ENCODE measurements at regions not wholly inside any gene's neighbourhood (a gene's known extent, or its start where the extent isn't known, plus 50 kb on each side); places are given as distances from the start of the nearest gene placed in this dataset.

DNA sequence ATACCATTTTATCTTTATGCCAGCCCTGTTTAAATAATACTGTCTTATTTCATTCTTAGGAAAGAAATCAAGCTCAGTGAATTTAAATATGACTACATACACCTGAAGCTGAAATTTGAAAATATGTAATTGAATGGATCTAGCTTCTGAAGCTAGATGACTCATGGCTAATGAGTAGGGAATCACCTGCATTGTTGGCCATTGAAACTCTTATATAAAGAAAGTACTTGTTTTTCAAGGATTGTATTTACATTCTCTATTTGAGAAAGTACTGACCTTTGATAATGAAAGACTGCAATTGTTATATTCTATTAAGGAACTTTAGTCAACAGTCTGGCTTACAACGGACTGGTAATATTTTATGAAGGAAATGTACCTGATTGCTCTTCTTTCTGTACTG is 346.7 kb upstream of the LRATD1 start:
- intact Hi-C loops (cut with DNase I): no loop called here

DNA sequence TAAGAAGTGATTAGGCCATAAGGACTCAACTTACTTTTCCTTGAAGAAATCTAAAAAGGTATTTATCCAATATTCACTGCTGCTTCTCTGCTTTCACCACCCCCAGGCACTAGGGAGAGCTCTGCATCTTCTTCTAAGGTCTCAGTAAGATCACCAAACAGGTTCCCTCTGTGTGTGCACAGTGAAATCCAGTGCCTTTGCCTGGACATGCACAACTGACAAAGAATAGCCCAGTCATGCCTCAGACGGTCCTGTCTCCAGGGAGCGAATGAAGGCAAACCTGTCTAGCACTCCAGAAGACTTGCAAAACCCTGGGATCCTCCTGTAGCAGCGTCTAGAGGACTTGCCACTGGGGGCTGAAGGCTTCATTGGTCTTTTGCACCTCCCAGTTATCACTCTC is 344.5 kb upstream of the LRATD1 start:
- no peaks in the 10 kb centered on the region for H3K36me3 ChIP-seq
- no peak for ATAC-seq
- no peaks in the 10 kb centered on the region for H3K9me3 ChIP-seq
- 61 to 72% (median 67%) methylated on average over 2 to 3 of the region's 3 CpGs for WGBS, 4 donors
- DNase-seq: no peak
- intact Hi-C loops (cut with DNase I): no loop called here
- TF ChIP-seq, protein P1, sequence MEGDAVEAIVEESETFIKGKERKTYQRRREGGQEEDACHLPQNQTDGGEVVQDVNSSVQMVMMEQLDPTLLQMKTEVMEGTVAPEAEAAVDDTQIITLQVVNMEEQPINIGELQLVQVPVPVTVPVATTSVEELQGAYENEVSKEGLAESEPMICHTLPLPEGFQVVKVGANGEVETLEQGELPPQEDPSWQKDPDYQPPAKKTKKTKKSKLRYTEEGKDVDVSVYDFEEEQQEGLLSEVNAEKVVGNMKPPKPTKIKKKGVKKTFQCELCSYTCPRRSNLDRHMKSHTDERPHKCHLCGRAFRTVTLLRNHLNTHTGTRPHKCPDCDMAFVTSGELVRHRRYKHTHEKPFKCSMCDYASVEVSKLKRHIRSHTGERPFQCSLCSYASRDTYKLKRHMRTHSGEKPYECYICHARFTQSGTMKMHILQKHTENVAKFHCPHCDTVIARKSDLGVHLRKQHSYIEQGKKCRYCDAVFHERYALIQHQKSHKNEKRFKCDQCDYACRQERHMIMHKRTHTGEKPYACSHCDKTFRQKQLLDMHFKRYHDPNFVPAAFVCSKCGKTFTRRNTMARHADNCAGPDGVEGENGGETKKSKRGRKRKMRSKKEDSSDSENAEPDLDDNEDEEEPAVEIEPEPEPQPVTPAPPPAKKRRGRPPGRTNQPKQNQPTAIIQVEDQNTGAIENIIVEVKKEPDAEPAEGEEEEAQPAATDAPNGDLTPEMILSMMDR (IDR thresholded peaks at IDR 0.05): no peak
- TF ChIP-seq POLR2A (IDR thresholded peaks at IDR 0.05): no peak
- H3K4me3 ChIP-seq: no peak overlapping the region
- no peak overlapping the region for H3K27ac ChIP-seq
- H3K4me1 ChIP-seq: no peaks in the 10 kb centered on the region
- H3K27me3 ChIP-seq: no peaks in the 10 kb centered on the region

More for the DNA sequence above, 346.7 kb upstream of the LRATD1 start:
- WGBS, 4 donors: 60 to 83% (median 79%) methylated on average over 1 of the region's 1 CpG
- DNase-seq: no peak
- H3K4me1 ChIP-seq: no peaks in the 10 kb centered on the region
- H3K9me3 ChIP-seq: no peaks in the 10 kb centered on the region
- no peak for ATAC-seq
- H3K27me3 ChIP-seq: no peaks in the 10 kb centered on the region
- no peak overlapping the region for H3K27ac ChIP-seq
- H3K4me3 ChIP-seq: no peak overlapping the region
- no peak for TF ChIP-seq POLR2A (IDR thresholded peaks at IDR 0.05)
- TF ChIP-seq, protein P1 (IDR thresholded peaks at IDR 0.05): no peak
- H3K36me3 ChIP-seq: no peaks in the 10 kb centered on the region

- Histone ChIP-seq H3K27ac (no peak overlapping the region), H3K27me3 (peaks cover 0 to 4% (median 0%) of the 10 kb centered on the region in 9 donors), H3K4me3 (no peak overlapping the region), H3K4me1 (no peaks in the 10 kb centered on the region), H3K36me3 (no peaks in the 10 kb centered on the region), H3K9me3 (no peaks in the 10 kb centered on the region)
- WGBS, 4 donors: 57 to 62% (median 59%) methylated on average over 3 of the region's 3 CpGs
- no peak for ATAC-seq
- intact Hi-C loops (cut with DNase I): no loop called here
- TF ChIP-seq, protein P1 (IDR thresholded peaks at IDR 0.05): no peak
- no peak for TF ChIP-seq POLR2A (IDR thresholded peaks at IDR 0.05)
- no peak for DNase-seq
Measured at GRCh38 chr2:14292964-14293363, 339.6 kb upstream of the LRATD1 start.

DNA sequence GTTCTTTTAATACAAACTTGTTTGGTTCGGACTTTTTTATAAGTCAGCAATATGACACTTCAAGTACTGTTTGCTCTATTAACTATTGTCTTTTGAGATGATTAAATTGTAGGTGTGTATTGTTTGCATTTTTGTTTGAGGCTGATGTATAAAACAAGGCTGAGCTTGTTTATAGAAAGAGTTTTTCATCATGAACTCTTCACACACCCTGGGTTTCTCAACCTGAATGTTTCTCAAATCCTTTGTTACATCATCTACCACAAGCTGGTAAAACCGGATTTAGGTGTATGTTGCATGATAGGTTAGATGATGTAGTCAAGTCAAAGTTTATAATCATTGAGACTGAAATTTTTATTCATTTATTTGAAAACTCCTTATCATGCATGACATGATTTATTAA is 335.2 kb upstream of the LRATD1 start:
- TF ChIP-seq, protein P1 (IDR thresholded peaks at IDR 0.05): no peak
- no peak for TF ChIP-seq POLR2A (IDR thresholded peaks at IDR 0.05)
- Histone ChIP-seq H3K27ac (no peak overlapping the region), H3K27me3 (peaks cover 0 to 4% (median 0%) of the 10 kb centered on the region in 9 donors), H3K4me1 (no peaks in the 10 kb centered on the region), H3K4me3 (no peak overlapping the region), H3K36me3 (no peaks in the 10 kb centered on the region), H3K9me3 (no peaks in the 10 kb centered on the region)
- no peak for ATAC-seq
- no peak for DNase-seq
- intact Hi-C loops (cut with DNase I): no loop called here
- 62 to 88% (median 71%) methylated on average over 2 of the region's 2 CpGs for WGBS, 4 donors

All from heart left ventricle (tissue), 16 donors.